ENCODE measurements at regions not wholly inside any gene's neighbourhood (a gene's known extent, or its start where the extent isn't known, plus 50 kb on each side); places are given as distances from the start of the nearest gene placed in this dataset.

GRCh38 chr11:15761235-15761634 is 595.1 kb downstream of the SOX6 start:
- Histone ChIP-seq H3K79me2 (replicated peaks; ENCODE audit: insufficient read depth) (no peaks in the 10 kb centered on the region), H3K4me1 (ENCODE audit: insufficient read depth) (no peaks in the 10 kb centered on the region), H3K4me2 (no peak overlapping the region), H3K9me2 (ENCODE audit: insufficient read depth) (0 out of 2 replicates have a peak, but pooled peaks cover 6% of the 10 kb centered on the region), H4K20me1 (replicated peaks; ENCODE audit: insufficient read depth) (no peaks in the 10 kb centered on the region), H3K4me3 (no peak overlapping the region), H2AFZ (no peak overlapping the region), H3K36me3 (ENCODE audit: insufficient read depth) (no peaks in the 10 kb centered on the region), H3K27me3 (ENCODE audit: insufficient read depth) (no peaks in the 10 kb centered on the region), H3K27ac (ENCODE audit: low read depth) (no peak overlapping the region), H3F3A (replicated peaks; ENCODE audit: low read depth) (no peaks in the 10 kb centered on the region)
- Mint-ChIP-seq H3K27ac (no peak overlapping the region), H3K36me3 (ENCODE audit: low read depth) (no peaks in the 10 kb centered on the region), H3K4me1 (peaks cover 7% of the 10 kb centered on the region; the same call in 1 of the 3 replicates), H3K9me3 (no peaks in the 10 kb centered on the region; the same call in 2 of the 3 replicates), H3K4me3 (no peak overlapping the region), H3K27me3 (ENCODE audit: insufficient read depth, low read depth, poor library complexity) (peaks cover 1% of the 10 kb centered on the region)
- no peak for DNase-seq (ENCODE audit: low spot score)
- TF ChIP-seq STAT1 (IDR thresholded peaks at IDR 0.05; ENCODE audit: unreplicated experiment) (no peak), EZH2phosphoT487 (IDR thresholded peaks at IDR 0.05; ENCODE audit: unreplicated experiment) (no peak), ZNF331 (CRISPR knock-in tag; IDR thresholded peaks at IDR 0.05; ENCODE audit: low read depth) (no peak), CREB1 (CRISPR knock-in tag; IDR thresholded peaks at IDR 0.05; ENCODE audit: low read depth) (no peak), CTCF (conservative IDR thresholded peaks at IDR 0.05; ENCODE audit: low read depth in 2 of 2) (no peak), NANOG (IDR thresholded peaks at IDR 0.05; ENCODE audit: borderline replicate concordance) (no peak), ZNF462 (CRISPR knock-in tag; IDR thresholded peaks at IDR 0.05) (no peak), JUNB (IDR thresholded peaks at IDR 0.05; ENCODE audit: unreplicated experiment) (no peak), POLR2AphosphoS5 (IDR thresholded peaks at IDR 0.05; ENCODE audit: low read depth) (no peak), ZNF114 (CRISPR knock-in tag; IDR thresholded peaks at IDR 0.05) (no peak), ETS1 (IDR thresholded peaks at IDR 0.05) (no peak), EZH2 (IDR thresholded peaks at IDR 0.05; ENCODE audit: low read depth, unreplicated experiment) (no peak), REST (IDR thresholded peaks at IDR 0.05; ENCODE audit: unreplicated experiment) (no peak)
- ATAC-seq = no peak
